Thoracic aorta (tissue), 2 donors: ENCODE measurements at regions not wholly inside any gene's neighbourhood (a gene's known extent, or its start where the extent isn't known, plus 50 kb on each side); places are given as distances from the start of the nearest gene placed in this dataset.
"Not testable (repeated sequence)": the region's sequence is repeated elsewhere in the genome, so short reads cannot be mapped to it uniquely, and the experiment has no call there.

ENCODE experiments used
- ATAC-seq: fragments of 150-250 bp; one replicate; pipeline ENCODE4 v1.8.0; 2017; ENCODE audit warnings: low read depth; ENCODE audit not compliant: insufficient number of reproducible peaks, low FRiP score
- DNase-seq: peaks from one replicate; pipeline ENCODE4 v3.0.0-alpha.2; 2020; ENCODE audit warnings: low spot score
- H3K27ac ChIP-seq, 2 donors: fragments of 200-600 bp; sonication (generic); 1 replicate in 1 of 2; 2 replicates in 1 of 2; pipeline ENCODE4 v1.5.1; 2016; ENCODE audit warnings: mild to moderate bottlenecking in 2 of 2, moderate library complexity in 2 of 2
- H3K27me3 ChIP-seq: fragments of 200-600 bp; sonication (generic); replicated peaks from 2 replicates; pipeline ENCODE4 v1.6.0; 2016; ENCODE audit warnings: mild to moderate bottlenecking; ENCODE audit not compliant: insufficient read depth
- H3K36me3 ChIP-seq: fragments of 200-600 bp; sonication (generic); one replicate; pipeline ENCODE4 v1.5.1; 2016
- H3K4me1 ChIP-seq, 2 donors: fragments of 200-600 bp; sonication (generic); 1 replicate in 1 of 2; 2 replicates in 1 of 2; pipeline versions ENCODE4 v1.5.1 to v1.6.0; 2016; ENCODE audit warnings: low read depth in 2 of 2, mild to moderate bottlenecking in 1 of 2; ENCODE audit not compliant: control insufficient read depth in 1 of 2
- H3K4me3 ChIP-seq: fragments of 200-600 bp; sonication (generic); 2 replicates; pipeline ENCODE4 v1.5.1; 2016; ENCODE audit warnings: mild to moderate bottlenecking
- H3K9me3 ChIP-seq: fragments of 200-600 bp; sonication (generic); 2 replicates; pipeline ENCODE4 v1.5.1; 2016
- TF ChIP-seq, protein P1 (sequence below): fragments of 200-600 bp; sonication (generic); IDR thresholded peaks from one replicate; pipeline ENCODE4 v1.5.1; 2019; ENCODE audit warnings: antibody characterized with exemption

DNA sequence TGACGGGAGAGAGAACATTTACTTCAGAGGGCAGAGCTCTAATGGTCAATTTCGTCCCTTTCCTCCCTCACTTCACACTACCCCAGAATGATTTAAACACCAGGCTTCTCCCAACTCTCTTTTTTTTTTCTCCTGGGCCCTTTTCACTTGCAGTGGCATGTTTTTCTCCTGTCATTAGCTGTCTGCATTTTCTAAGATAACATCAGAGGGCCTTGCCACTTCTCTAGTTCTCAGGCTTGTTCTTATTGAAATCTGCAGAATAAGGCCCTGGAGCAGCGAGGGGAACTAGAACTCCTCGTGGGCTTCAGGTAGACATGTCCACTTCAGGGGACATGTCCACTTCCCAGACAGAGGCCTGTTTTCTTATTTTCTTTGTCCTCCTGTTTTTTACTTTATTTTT lies 514.4 kb upstream of the TBL1XR1 start:
- peaks cover 0 to 23% of the 10 kb centered on the region in 2 donors for H3K4me1 ChIP-seq
- DNase-seq (no peak), ATAC-seq (no peak)
- no peaks in the 10 kb centered on the region for H3K36me3 ChIP-seq
- no peak overlapping the region for H3K4me3 ChIP-seq
- no peak overlapping the region for H3K27ac ChIP-seq
- no peaks in the 10 kb centered on the region for H3K9me3 ChIP-seq
- TF ChIP-seq, protein P1, sequence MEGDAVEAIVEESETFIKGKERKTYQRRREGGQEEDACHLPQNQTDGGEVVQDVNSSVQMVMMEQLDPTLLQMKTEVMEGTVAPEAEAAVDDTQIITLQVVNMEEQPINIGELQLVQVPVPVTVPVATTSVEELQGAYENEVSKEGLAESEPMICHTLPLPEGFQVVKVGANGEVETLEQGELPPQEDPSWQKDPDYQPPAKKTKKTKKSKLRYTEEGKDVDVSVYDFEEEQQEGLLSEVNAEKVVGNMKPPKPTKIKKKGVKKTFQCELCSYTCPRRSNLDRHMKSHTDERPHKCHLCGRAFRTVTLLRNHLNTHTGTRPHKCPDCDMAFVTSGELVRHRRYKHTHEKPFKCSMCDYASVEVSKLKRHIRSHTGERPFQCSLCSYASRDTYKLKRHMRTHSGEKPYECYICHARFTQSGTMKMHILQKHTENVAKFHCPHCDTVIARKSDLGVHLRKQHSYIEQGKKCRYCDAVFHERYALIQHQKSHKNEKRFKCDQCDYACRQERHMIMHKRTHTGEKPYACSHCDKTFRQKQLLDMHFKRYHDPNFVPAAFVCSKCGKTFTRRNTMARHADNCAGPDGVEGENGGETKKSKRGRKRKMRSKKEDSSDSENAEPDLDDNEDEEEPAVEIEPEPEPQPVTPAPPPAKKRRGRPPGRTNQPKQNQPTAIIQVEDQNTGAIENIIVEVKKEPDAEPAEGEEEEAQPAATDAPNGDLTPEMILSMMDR = no peak
- no peaks in the 10 kb centered on the region for H3K27me3 ChIP-seq

- TF ChIP-seq, protein P1 = no peak
- no peak overlapping the region for H3K27ac ChIP-seq
- peaks cover 0 to 20% of the 10 kb centered on the region in 2 donors for H3K4me1 ChIP-seq
- DNase-seq (no peak), ATAC-seq (no peak)
- no peaks in the 10 kb centered on the region for H3K27me3 ChIP-seq
- no peaks in the 10 kb centered on the region for H3K9me3 ChIP-seq
- H3K36me3 ChIP-seq = no peaks in the 10 kb centered on the region
- H3K4me3 ChIP-seq = no peak overlapping the region
These were observed 516.9 kb upstream of the TBL1XR1 start for GRCh38 chr3:177713928-177714900.

DNA sequence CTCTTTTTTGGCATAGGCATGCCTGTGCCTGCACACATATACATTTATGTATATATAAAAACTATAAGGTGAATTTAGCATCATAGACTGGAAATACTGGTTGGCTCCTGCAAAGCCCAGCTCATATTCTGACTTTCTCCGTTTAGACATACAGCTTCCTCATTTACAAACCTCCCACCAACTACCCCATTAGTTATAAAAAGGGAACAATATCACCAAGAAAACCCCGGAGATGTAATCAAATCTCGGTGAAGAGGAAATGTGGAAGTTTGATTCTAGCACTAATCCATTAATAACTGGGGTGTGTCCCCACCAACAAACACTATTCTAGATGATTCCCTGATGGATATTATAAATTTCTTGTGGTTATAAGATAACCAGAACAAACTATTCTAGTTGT lies 517.7 kb upstream of the TBL1XR1 start:
- H3K4me1 ChIP-seq = peaks cover 0 to 20% of the 10 kb centered on the region in 2 donors
- H3K27me3 ChIP-seq = no peaks in the 10 kb centered on the region
- H3K36me3 ChIP-seq = no peaks in the 10 kb centered on the region
- no peak overlapping the region for H3K4me3 ChIP-seq
- ATAC-seq = no peak
- TF ChIP-seq, protein P1 = no peak
- no peak overlapping the region for H3K27ac ChIP-seq
- no peak for DNase-seq
- no peaks in the 10 kb centered on the region for H3K9me3 ChIP-seq

DNA sequence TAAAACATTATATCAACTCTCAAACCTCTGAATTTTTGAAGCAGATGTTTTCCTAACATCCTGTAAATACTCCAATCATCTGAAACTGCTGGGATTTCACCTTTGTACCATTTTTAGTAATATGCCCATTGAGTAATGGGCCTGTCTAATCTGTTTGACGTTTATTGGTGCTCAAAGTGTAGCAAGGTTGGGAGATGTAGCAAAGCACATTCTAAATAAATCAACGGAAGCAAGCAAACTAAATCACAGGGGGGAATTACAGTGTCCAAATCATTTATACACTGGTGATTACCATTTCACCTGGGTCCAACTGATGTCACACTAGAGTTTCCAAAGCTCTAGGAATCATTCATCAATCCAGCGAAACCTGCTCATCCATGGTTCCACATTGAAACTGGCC lies 518.7 kb upstream of the TBL1XR1 start:
- Histone ChIP-seq H3K4me3 (no peak overlapping the region), H3K27ac (no peak overlapping the region), H3K4me1 (peaks cover 0 to 20% of the 10 kb centered on the region in 2 donors), H3K36me3 (no peaks in the 10 kb centered on the region), H3K9me3 (no peaks in the 10 kb centered on the region), H3K27me3 (no peaks in the 10 kb centered on the region)
- ATAC-seq (no peak), DNase-seq (no peak)
- TF ChIP-seq, protein P1 = no peak

DNA sequence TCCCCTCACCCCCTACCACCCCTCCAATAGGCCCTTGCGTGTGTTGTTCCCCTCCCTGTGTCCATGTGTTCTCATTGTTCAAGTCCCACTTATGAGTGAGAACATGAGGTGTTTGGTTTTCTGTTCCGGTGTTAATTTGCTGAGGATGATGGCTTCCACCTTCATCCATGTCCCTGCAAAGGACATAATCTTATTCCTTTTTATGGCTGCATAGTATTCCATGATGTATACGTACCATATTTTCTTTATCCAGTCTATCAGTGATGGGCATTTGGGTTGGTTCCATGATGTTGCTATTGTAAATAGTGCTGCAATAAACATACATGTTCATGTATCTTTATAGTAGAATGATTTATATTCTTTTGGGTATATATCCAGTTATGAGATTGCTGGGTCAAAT lies 523.6 kb upstream of the TBL1XR1 start:
- H3K36me3 ChIP-seq, H3K27ac ChIP-seq, H3K4me3 ChIP-seq, DNase-seq, H3K9me3 ChIP-seq, H3K27me3 ChIP-seq, ATAC-seq: not testable (repeated sequence)
- H3K4me1 ChIP-seq = peaks cover 34 to 43% of the 10 kb centered on the region in 2 donors
